NOMO-1 treated with dmso at 0.1 percent for 144 hours (cell line): ENCODE measurements at regions not wholly inside any gene's neighbourhood (a gene's known extent, or its start where the extent isn't known, plus 50 kb on each side); places are given as distances from the start of the nearest gene placed in this dataset.
"Not testable (repeated sequence)": the region's sequence is repeated elsewhere in the genome, so short reads cannot be mapped to it uniquely, and the experiment has no call there.

ENCODE experiments used
- DNase-seq: peaks from one replicate; lab custom pipeline; 2025; ENCODE audit not compliant: unreplicated experiment; lab: John Stamatoyannopoulos, UW

GRCh38 chr13:31605076-31605860 lies 134.1 kb upstream of the RXFP2 start:
- no peak for DNase-seq

- not testable (repeated sequence) for DNase-seq
These were observed 131.8 kb upstream of the RXFP2 start for GRCh38 chr13:31607531-31607930.

GRCh38 chr13:31608780-31609179 lies 130.5 kb upstream of the RXFP2 start:
- not testable (repeated sequence) for DNase-seq

- no peak for DNase-seq
These were observed 128.9 kb upstream of the RXFP2 start for GRCh38 chr13:31610270-31610998.

- no peak for DNase-seq
These were observed 128.1 kb upstream of the RXFP2 start for GRCh38 chr13:31611214-31611613.

- DNase-seq = no peak
These were observed 125.3 kb upstream of the RXFP2 start for GRCh38 chr13:31614073-31614472.

GRCh38 chr13:31614704-31615103 lies 124.6 kb upstream of the RXFP2 start:
- DNase-seq = no peak

- no peak for DNase-seq
These were observed 114.2 kb upstream of the RXFP2 start for GRCh38 chr13:31625115-31625514.

GRCh38 chr13:31627097-31627845 lies 112.1 kb upstream of the RXFP2 start:
- no peak for DNase-seq

- DNase-seq = peak; percentile 71
These were observed 110.1 kb upstream of the RXFP2 start for GRCh38 chr13:31629085-31629780.

GRCh38 chr13:31631071-31631470 lies 108.3 kb upstream of the RXFP2 start:
- DNase-seq = peak; percentile 16

GRCh38 chr13:31631746-31632145 lies 107.6 kb upstream of the RXFP2 start:
- DNase-seq = no peak

- no peak for DNase-seq
These were observed 100.7 kb upstream of the RXFP2 start for GRCh38 chr13:31638577-31638976.

GRCh38 chr13:31639443-31640163 lies 99.7 kb upstream of the RXFP2 start:
- no peak for DNase-seq

- no peak for DNase-seq
These were observed 89.6 kb upstream of the RXFP2 start for GRCh38 chr13:31649766-31650165.

GRCh38 chr13:31653730-31654129 lies 85.6 kb upstream of the RXFP2 start:
- DNase-seq = no peak

GRCh38 chr13:31663880-31664585 lies 75.3 kb upstream of the RXFP2 start:
- no peak for DNase-seq

GRCh38 chr13:31670831-31671617 lies 68.3 kb upstream of the RXFP2 start:
- DNase-seq = no peak

- DNase-seq = no peak
These were observed 65.3 kb upstream of the RXFP2 start for GRCh38 chr13:31674051-31674450.
